ENCODE measurements at regions not wholly inside any gene's neighbourhood (a gene's known extent, or its start where the extent isn't known, plus 50 kb on each side); places are given as distances from the start of the nearest gene placed in this dataset.

- no peaks in the 10 kb centered on the region for H3K36me3 Mint-ChIP-seq (ENCODE audit: low read depth)
- no peaks in the 10 kb centered on the region for H3K4me1 Mint-ChIP-seq
- TF ChIP-seq, protein P1, sequence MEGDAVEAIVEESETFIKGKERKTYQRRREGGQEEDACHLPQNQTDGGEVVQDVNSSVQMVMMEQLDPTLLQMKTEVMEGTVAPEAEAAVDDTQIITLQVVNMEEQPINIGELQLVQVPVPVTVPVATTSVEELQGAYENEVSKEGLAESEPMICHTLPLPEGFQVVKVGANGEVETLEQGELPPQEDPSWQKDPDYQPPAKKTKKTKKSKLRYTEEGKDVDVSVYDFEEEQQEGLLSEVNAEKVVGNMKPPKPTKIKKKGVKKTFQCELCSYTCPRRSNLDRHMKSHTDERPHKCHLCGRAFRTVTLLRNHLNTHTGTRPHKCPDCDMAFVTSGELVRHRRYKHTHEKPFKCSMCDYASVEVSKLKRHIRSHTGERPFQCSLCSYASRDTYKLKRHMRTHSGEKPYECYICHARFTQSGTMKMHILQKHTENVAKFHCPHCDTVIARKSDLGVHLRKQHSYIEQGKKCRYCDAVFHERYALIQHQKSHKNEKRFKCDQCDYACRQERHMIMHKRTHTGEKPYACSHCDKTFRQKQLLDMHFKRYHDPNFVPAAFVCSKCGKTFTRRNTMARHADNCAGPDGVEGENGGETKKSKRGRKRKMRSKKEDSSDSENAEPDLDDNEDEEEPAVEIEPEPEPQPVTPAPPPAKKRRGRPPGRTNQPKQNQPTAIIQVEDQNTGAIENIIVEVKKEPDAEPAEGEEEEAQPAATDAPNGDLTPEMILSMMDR (IDR thresholded peaks at IDR 0.05) = no peak
- peaks cover 47% of the 10 kb centered on the region for H3K9me3 Mint-ChIP-seq
- no peaks in the 10 kb centered on the region for H3K27me3 Mint-ChIP-seq (ENCODE audit: low read depth, poor library complexity)
- H3K4me3 Mint-ChIP-seq = no peak overlapping the region
- H3K27ac Mint-ChIP-seq = no peak overlapping the region
- no peak for DNase-seq
Observed at GRCh38 chrX:147637190-147637589, 274.5 kb upstream of the FMR1 start.

GRCh38 chrX:147646949-147647723 is 264.6 kb upstream of the FMR1 start:
- no peak for DNase-seq
- TF ChIP-seq, protein P1 (IDR thresholded peaks at IDR 0.05) = no peak
- no peak overlapping the region for H3K27ac Mint-ChIP-seq
- H3K27me3 Mint-ChIP-seq (ENCODE audit: low read depth, poor library complexity) = peaks cover 4% of the 10 kb centered on the region
- no peaks in the 10 kb centered on the region for H3K4me1 Mint-ChIP-seq
- peaks cover 40% of the 10 kb centered on the region for H3K9me3 Mint-ChIP-seq
- no peaks in the 10 kb centered on the region for H3K36me3 Mint-ChIP-seq (ENCODE audit: low read depth)
- H3K4me3 Mint-ChIP-seq = no peak overlapping the region

- Mint-ChIP-seq H3K4me3 (no peak overlapping the region), H3K36me3 (ENCODE audit: low read depth) (no peaks in the 10 kb centered on the region), H3K27me3 (ENCODE audit: low read depth, poor library complexity) (no peaks in the 10 kb centered on the region), H3K9me3 (peaks cover 36% of the 10 kb centered on the region), H3K4me1 (no peaks in the 10 kb centered on the region), H3K27ac (no peak overlapping the region)
- no peak for DNase-seq
- TF ChIP-seq, protein P1 (IDR thresholded peaks at IDR 0.05) = no peak
Observed at GRCh38 chrX:147675819-147676218, 235.9 kb upstream of the FMR1 start.

DNA sequence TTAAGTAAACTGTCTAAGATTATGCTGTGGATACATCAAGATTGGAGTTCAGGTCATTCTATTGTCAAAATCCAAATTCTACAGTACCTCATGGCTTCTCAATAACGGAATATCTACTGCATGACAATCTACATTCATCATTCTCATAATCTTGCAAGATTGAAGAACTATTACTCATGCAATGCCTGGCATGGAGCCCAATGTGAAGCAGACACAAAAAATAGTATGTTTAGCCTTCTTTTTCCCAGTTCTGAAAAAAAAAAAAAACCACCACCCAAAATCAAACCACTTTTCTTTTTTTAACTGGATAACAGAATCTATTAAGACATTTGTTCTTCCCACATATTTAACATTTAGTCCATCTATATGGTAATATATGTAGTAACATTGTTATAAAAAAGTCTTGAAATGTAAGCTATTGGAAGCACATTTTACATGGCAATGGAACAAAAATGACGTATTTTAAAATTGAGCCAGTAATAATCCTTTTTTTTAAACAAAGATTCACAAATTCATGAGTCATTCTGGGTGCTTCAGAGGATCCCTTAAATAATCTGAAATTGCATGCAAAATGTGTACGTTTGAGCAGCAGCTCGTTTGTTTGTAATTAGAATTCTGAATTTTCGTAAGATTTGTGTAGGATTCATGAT is 232.2 kb upstream of the FMR1 start:
- no peak overlapping the region for H3K4me3 Mint-ChIP-seq
- H3K27me3 Mint-ChIP-seq (ENCODE audit: low read depth, poor library complexity) = no peaks in the 10 kb centered on the region
- TF ChIP-seq, protein P1 (IDR thresholded peaks at IDR 0.05) = no peak
- no peaks in the 10 kb centered on the region for H3K4me1 Mint-ChIP-seq
- peaks cover 55% of the 10 kb centered on the region for H3K9me3 Mint-ChIP-seq
- DNase-seq = no peak
- H3K36me3 Mint-ChIP-seq (ENCODE audit: low read depth) = no peaks in the 10 kb centered on the region
- H3K27ac Mint-ChIP-seq = no peak overlapping the region

GRCh38 chrX:147680251-147680650 is 231.5 kb upstream of the FMR1 start:
- Mint-ChIP-seq H3K4me1 (no peaks in the 10 kb centered on the region), H3K9me3 (peaks cover 57% of the 10 kb centered on the region), H3K36me3 (ENCODE audit: low read depth) (no peaks in the 10 kb centered on the region), H3K27ac (no peak overlapping the region), H3K4me3 (no peak overlapping the region), H3K27me3 (ENCODE audit: low read depth, poor library complexity) (no peaks in the 10 kb centered on the region)
- no peak for DNase-seq
- TF ChIP-seq, protein P1 (IDR thresholded peaks at IDR 0.05) = no peak

All from nephron progenitor cell (in vitro differentiated cells).